GM19025 (cell line): ENCODE measurements at regions not wholly inside any gene's neighbourhood (a gene's known extent, or its start where the extent isn't known, plus 50 kb on each side); places are given as distances from the start of the nearest gene placed in this dataset.

Source experiments
- ATAC-seq: cut with Tn5 transposase; IDR thresholded peaks from one replicate; pipeline ENCODE4 v1.9.1; 2021; ENCODE audit warnings: mild to moderate bottlenecking, low read depth, moderate library complexity; ENCODE audit not compliant: unreplicated experiment

- ATAC-seq = no peak
Measured at GRCh38 chr6:43877463-43878126, 107.6 kb downstream of the VEGFA start.

DNA sequence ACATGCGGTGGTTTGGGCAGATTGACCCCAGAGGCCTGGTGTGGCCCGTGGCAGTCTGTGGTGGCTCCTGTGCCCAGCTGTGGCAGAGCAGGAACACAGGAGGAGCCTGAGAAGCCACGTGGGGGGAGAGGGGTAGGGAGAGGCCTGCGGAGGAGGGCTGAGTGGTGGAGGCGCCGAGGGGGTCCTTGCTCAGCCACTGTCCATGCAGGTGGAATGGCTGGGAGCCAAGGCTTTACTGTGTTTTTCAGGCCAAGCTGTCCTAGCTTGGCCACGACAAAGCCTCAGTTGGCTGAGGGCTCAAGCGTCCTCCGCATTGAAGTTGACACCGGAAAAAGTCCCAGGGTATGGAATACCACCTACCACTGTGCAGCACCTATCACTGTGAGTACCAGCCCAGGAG lies 107.0 kb downstream of the VEGFA start:
- ATAC-seq = no peak

GRCh38 chr6:43876602-43877001 lies 106.6 kb downstream of the VEGFA start:
- no peak for ATAC-seq

DNA sequence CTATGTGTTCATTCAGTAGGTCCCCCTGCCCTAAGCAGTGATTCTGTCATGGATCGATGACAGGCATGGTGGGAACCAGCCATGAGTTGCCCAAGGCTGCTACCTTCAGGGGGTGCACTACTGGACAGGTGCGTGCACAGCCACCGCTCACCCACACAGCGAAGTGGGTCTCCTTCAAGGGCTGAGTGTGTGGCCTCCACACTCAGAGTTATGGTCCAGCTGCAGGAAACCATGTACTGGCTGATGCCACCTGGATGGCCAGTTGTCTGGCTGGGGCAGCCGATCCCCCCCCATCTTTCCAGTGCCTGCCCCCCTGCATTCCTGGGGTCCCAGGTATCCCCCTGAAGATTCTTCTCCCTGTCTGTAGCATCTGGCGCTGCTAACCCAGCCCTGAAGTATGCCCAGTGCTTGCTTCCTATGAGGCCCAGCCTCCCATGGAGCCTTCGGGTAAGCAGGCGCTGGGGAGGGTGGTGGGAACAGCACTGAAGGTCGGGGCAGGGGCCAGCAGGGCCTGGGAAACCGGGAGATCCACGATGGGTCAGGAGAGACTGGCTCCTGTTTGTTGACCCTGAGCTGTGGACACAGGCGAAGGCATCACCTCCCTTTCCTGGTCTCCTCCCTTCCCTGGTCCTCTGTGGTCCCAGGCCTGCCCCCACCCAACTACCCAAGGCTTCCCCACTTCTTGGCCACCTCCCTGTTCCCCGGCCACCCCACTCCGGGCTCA lies 106.0 kb downstream of the VEGFA start:
- no peak for ATAC-seq

GRCh38 chr6:43874814-43875590 lies 105.0 kb downstream of the VEGFA start:
- ATAC-seq = no peak

DNA sequence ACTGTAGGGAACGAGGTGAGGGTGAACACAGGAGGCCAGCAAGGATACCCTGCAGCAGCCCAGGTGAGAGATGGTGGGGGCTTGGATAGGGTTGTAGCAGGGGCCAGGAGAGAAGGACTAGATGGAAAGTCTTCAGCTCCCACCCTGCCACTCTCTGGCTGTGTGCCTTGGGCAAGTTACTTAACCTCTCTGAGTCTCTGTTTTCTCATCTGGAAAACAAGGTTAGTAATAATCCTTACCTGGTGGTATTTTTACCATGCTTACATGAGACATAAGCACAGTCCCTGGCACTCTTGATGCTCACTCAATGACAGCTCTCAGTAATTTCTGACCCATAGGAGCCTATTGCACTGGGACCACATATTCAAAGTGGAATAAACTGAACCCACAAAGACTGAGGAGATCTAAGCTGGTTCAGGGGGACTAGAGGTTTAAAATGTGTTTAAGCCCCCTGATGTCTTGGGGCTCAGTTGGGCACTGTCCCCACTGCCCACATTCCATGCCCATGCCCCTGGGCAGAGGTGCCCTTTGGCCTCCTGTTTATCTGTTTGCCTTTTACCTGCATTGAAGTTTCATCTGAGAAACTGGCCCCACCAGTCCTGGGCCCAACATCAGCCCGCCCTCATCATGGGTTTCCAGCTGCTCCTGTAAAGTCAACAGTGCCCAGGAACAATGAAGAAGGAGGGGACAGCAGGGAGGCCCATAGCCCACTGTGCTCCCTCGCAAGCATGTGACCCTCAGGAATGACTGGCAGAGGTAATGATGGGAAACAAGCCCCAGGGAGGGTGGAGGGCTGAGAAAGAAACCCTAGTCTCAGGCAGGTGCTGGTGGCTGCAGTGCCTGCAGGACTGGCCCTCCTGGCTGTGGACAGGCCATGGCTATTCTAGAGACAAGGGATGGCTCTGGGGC lies 104.0 kb downstream of the VEGFA start:
- no peak for ATAC-seq

DNA sequence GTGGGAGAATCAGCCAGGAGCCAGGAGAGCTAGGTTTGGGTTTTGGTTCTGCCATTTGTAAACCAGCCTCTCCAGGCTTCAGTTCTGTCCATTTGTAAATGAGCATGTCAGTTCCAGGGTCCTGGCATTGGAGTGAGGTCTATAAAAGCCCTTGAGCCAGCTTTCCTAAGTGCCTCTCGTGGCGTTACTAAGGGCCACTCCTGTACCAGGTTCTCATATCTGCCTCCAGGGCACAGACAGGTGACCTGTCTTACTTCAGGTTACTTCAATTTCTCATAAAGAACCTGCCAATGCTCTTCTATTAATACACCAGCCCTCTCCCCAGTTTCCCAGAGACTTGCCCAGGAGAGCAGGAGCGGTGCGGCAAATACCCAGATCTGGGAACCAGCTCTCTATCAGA lies 101.9 kb downstream of the VEGFA start:
- no peak for ATAC-seq

DNA sequence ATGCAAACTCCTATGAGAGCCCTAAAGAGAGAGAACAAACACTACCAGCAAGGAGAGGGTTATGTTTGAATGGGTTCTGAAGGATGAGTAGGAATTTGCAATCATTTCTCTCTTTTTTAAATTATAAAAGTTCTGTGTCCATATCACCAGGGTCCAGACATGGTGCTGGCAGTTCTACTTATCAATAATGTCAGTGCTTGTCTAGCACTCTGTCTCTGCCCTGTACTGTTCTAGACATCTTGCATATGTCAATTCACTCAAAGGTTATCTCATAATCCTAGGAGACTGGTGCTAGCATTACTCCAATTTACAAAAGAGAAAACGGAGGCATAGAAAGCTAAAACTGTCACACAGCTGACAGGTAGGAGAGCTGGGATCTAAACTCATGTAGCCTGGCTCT lies 101.3 kb downstream of the VEGFA start:
- ATAC-seq = no peak

DNA sequence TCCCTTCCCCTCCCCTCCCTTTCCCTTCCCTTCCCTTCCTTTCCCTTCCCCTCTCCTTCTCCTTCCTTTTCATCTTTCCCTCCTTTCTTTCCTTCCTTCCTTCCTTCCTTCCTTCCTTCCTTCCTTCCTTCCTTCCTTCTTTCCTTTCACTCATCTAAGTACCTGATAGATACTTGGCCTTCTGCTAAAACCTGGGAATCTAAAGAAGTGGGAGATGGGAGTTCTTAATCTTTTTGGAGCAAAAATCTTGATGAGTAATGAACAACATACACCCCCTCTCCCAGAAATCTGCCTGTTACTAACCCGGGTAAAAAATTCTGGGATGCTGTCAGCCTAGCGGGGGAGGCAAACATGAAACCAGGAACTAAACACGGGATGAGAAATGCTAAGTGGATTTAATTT lies 100.7 kb downstream of the VEGFA start:
- no peak for ATAC-seq

GRCh38 chr6:43869792-43870659 lies 100.0 kb downstream of the VEGFA start:
- no peak for ATAC-seq

GRCh38 chr6:43869079-43869710 lies 99.2 kb downstream of the VEGFA start:
- no peak for ATAC-seq

DNA sequence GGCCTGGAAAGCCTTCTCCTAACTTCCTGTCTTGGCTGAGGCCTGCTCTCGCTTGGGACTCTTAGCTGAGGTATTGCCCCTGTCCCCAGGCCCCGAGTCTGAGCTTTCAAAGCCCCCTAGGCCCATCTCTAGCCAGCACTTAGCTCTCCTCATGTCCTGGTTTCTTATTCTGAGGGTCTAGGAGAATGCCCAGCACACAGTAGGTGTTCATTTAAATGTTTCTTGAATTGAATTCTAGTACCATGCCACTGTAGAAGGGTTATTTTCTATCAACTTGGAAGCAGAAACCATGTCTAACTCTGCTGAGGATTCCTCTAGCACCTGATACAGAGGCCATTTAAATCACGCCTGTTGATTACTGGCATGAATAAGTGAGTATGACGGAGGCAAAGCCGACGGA lies 98.5 kb downstream of the VEGFA start:
- ATAC-seq = no peak

- no peak for ATAC-seq
Measured at GRCh38 chr6:43867996-43868395, 98.0 kb downstream of the VEGFA start.

GRCh38 chr6:43867246-43867645 lies 97.2 kb downstream of the VEGFA start:
- ATAC-seq = no peak

DNA sequence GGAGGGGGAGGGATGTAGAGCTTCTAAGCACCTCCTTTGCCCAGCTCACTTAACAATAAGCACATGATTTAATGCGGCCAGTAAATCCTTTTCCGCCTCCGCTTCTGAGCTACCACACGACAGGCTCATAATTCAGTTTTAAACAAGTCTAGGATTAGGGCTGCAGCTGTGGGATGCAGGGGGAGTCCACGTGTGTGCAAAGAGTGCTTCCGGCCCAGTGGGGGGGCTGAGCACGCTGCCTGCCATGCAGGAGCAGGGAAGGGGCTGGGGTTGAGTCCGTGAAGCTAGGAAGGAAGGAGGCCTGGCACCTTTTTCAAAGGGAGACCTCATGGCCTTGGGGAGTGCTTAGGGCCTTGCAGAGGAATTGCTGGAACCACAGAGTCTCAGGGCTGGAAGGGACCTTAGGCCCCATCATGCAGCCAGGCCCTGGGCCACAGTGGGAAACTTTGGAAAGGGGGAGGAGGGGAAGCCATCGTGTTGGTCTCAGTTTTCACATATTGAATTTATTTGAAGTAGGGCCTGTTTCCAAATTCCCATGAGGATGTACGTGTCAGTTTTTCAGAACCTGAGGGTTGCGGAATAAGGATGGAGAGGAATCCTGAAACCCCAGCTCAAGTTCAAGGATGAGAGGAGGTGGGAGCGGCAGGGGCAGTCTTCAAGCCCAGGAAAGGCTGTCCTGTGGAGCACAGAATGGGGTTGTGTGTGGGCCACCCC lies 96.1 kb downstream of the VEGFA start:
- ATAC-seq = no peak

GRCh38 chr6:43865086-43865485 lies 95.1 kb downstream of the VEGFA start:
- ATAC-seq = no peak

DNA sequence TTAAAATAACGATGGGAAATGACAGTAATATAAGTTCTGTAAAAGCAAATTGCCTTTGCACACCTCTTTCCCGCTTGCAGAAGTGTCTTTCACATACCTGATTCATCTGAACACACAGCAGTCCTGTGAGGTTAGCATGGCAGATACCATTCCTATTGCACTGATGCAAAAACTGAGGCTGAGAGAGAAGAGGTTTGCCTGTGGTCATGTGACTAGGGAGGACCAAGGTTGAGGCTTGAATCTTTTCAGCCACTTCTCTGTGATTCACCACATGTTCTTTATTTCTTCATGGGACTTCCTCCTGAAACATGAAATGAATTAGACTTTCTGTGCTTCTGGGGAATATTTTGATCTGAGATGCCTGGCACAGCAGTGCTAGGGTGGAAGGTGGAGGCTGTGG lies 92.9 kb downstream of the VEGFA start:
- ATAC-seq = no peak

GRCh38 chr6:43861212-43861894 lies 91.3 kb downstream of the VEGFA start:
- ATAC-seq = no peak
